ENCODE measurements at regions not wholly inside any gene's neighbourhood (a gene's known extent, or its start where the extent isn't known, plus 50 kb on each side); places are given as distances from the start of the nearest gene placed in this dataset.

DNA sequence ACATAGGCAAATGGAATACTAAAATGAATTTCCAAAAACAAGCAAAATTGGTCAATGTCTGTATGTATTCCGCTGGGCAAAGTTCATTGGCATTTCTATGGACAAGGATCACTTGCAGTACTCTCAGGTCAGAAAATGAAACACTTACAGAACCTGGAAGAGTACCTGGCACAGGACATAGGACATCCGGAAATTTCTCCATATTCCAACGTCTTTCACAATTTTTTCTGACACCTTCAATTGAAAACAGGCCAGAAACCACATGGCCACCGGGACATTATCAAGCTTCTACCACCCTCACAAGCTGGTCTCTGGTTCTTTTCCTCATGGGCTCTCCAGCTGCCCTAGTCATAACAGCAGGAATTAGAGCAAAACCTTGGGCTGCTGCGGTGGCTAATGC, 96.9 kb upstream of the MSH6 start:
- no peak overlapping the region for H3K4me3 ChIP-seq (ENCODE audit: low read depth, low read length)
- TF ChIP-seq CTCF (IDR thresholded peaks at IDR 0.05; ENCODE audit: low read depth, low read length), result no peak

- H3K4me3 ChIP-seq (ENCODE audit: low read depth, low read length), result no peak overlapping the region
- TF ChIP-seq CTCF (IDR thresholded peaks at IDR 0.05; ENCODE audit: low read depth, low read length), result no peak
Observed at GRCh38 chr2:47682216-47682749, 100.7 kb upstream of the MSH6 start.

GRCh38 chr2:47676261-47676926, 105.6 kb upstream of the KCNK12 start:
- H3K4me3 ChIP-seq (ENCODE audit: low read depth, low read length), result no peak overlapping the region
- TF ChIP-seq CTCF (IDR thresholded peaks at IDR 0.05; ENCODE audit: low read depth, low read length), result no peak

DNA sequence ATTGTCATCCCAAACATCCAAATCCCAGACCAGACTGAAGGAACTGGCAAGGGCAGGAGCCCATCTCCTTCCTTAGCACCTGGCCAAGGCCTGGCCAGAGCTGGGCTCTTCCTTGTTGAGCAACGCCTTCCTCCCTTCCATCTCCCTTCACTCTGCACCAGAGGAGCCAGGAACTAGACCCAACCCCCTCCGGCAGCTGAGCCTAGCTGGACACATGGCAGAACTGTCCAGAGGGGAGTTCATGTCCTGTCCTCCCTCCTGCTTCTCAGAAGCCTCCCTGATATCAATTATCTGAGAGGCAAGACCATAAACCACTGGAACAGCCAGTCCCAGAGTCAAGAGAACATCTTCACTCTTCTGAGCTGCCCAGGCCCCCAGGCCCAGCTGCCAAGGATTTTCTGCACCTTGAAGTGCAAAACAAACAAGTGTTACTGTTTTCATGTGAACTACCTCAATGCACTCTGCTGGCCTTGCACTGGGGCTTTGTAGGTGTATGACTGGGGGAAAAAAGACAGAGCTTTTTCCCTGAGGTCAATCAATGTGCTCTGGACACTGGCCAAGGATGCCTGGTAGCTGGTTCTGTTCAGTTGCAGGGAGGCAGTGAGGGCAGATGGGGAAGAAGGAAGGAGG, 104.5 kb upstream of the KCNK12 start:
- no peak overlapping the region for H3K4me3 ChIP-seq (ENCODE audit: low read depth, low read length)
- TF ChIP-seq CTCF (IDR thresholded peaks at IDR 0.05; ENCODE audit: low read depth, low read length), result no peak

DNA sequence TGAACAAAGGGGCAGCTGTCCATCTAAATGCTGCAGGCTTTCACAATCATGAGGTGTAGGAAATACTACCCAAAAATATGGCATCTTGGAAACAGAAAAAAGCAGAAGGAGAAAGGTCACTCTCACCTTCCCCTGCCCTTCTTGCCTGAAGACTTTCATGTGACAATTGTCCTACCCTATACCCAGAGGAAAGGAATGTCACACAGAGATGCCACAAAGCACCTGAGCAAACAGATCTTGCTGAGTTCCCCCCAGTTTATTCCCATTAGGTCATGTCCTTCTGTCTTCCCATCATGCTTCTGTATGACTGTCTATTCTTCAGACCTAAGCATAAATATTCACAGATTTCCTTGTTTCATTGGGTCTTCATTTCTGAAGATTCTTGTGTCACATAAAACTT, 95.5 kb upstream of the KCNK12 start:
- no peak for TF ChIP-seq CTCF (IDR thresholded peaks at IDR 0.05; ENCODE audit: low read depth, low read length)

DNA sequence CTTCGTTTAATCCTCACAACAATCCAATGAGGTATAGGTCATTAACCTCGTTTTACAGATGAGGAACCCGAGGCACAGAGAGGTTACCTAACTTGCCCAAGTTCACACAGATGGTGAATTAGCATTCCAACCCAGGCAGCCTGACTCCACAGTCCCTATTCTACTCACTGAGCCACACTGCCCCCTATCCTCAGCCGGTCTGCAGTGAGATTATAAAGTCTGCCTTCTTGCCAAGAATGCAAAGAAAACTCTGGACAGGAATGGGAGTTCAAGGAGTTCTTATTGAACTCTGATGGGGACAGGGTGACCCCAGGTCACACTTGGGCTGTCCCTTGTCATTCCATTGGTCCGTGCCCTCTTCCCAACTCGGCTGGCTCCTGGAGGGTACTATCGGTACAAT, 94.0 kb upstream of the KCNK12 start:
- no peak for TF ChIP-seq CTCF (IDR thresholded peaks at IDR 0.05; ENCODE audit: low read depth, low read length)
- H3K4me3 ChIP-seq (ENCODE audit: low read depth, low read length), result no peak overlapping the region

More for the DNA sequence above, 95.5 kb upstream of the KCNK12 start:
- no peak overlapping the region for H3K4me3 ChIP-seq (ENCODE audit: low read depth, low read length)

GRCh38 chr2:47662552-47662951, 91.8 kb upstream of the KCNK12 start:
- no peak overlapping the region for H3K4me3 ChIP-seq (ENCODE audit: low read depth, low read length)
- TF ChIP-seq CTCF (IDR thresholded peaks at IDR 0.05; ENCODE audit: low read depth, low read length), result no peak

Measured in WI38 (cell line).